ENCODE measurements at regions not wholly inside any gene's neighbourhood (a gene's known extent, or its start where the extent isn't known, plus 50 kb on each side); places are given as distances from the start of the nearest gene placed in this dataset.

GRCh38 chr1:18539171-18539570 lies 58.4 kb downstream of the KLHDC7A start:
- no peak for TF ChIP-seq POLR2A (IDR thresholded peaks at IDR 0.05)
- no peak for TF ChIP-seq CTCF (IDR thresholded peaks at IDR 0.05 in 8 of 11, conservative IDR thresholded peaks at IDR 0.05 in 3 of 11)

All from spleen (tissue), 7 donors.